GM12873 (cell line): ENCODE measurements at regions not wholly inside any gene's neighbourhood (a gene's known extent, or its start where the extent isn't known, plus 50 kb on each side); places are given as distances from the start of the nearest gene placed in this dataset.

Source experiments
- CTCF ChIP-seq: IDR thresholded peaks from 2 replicates; pipeline ENCODE4 v1.5.1; 2012; ENCODE audit warnings: low read depth, mild to moderate bottlenecking, moderate library complexity, low read length, control low read depth; ENCODE audit not compliant: insufficient read depth; ENCODE audit errors: missing control alignments

- TF ChIP-seq CTCF, result no peak
Measured at GRCh38 chr5:168106008-168106761, 185.3 kb upstream of the WWC1 start.

- no peak for TF ChIP-seq CTCF
Measured at GRCh38 chr5:168109441-168109840, 182.0 kb upstream of the WWC1 start.

- TF ChIP-seq CTCF, result no peak
Measured at GRCh38 chr5:168110384-168110783, 181.1 kb upstream of the WWC1 start.

GRCh38 chr5:168110870-168111832, 180.3 kb upstream of the WWC1 start:
- TF ChIP-seq CTCF, result no peak

GRCh38 chr5:168114444-168115017, 176.9 kb upstream of the WWC1 start:
- TF ChIP-seq CTCF, result peak; percentile 95

GRCh38 chr5:168117469-168117868, 174.0 kb upstream of the WWC1 start:
- no peak for TF ChIP-seq CTCF

GRCh38 chr5:168118042-168118668, 173.3 kb upstream of the WWC1 start:
- no peak for TF ChIP-seq CTCF
